Stomach (tissue), 4 donors: ENCODE measurements at regions not wholly inside any gene's neighbourhood (a gene's known extent, or its start where the extent isn't known, plus 50 kb on each side); places are given as distances from the start of the nearest gene placed in this dataset.

Experiments
- CTCF ChIP-seq, 7 experiments: fragments of 450-650 bp in 4 of 7; fragments of 200-600 bp in 3 of 7; sonication (generic) in 3 of 7; IDR thresholded peaks; one replicate each; pipeline ENCODE4 v1.5.1; 2016 to 2019; ENCODE audit warnings: antibody characterized with exemption in 7 of 7, control low read depth in 2 of 7, mild to moderate bottlenecking in 1 of 7
- POLR2A ChIP-seq, 4 donors: fragments of 450-650 bp; IDR thresholded peaks; one replicate each; pipeline ENCODE4 v1.6.1; 2016; ENCODE audit warnings: antibody characterized with exemption in 4 of 4, control low read depth in 2 of 4, mild to moderate bottlenecking in 1 of 4, moderate library complexity in 1 of 4

- TF ChIP-seq POLR2A (IDR thresholded peaks at IDR 0.05) (no peak), CTCF (IDR thresholded peaks at IDR 0.05) (no peak)
Measured at GRCh38 chr12:78395961-78396360, 468.6 kb upstream of the SYT1 start.
